Fibroblast of the aortic adventitia (primary cell): ENCODE measurements at regions not wholly inside any gene's neighbourhood (a gene's known extent, or its start where the extent isn't known, plus 50 kb on each side); places are given as distances from the start of the nearest gene placed in this dataset.

Experiments
- DNase-seq: peaks from one replicate; pipeline ENCODE4 v3.0.0-alpha.2; 2010; ENCODE audit warnings: low read depth
- H3K4me3 ChIP-seq: 2 replicates; pipeline ENCODE4 v1.5.1; 2011; ENCODE audit warnings: low read depth, mild to moderate bottlenecking, control low read depth, low read length, moderate library complexity
- TF ChIP-seq, protein P1 (sequence below): IDR thresholded peaks from 2 replicates; pipeline ENCODE4 v1.5.1; 2011; ENCODE audit warnings: mild to moderate bottlenecking, low read length, control low read depth, inconsistent platforms; ENCODE audit not compliant: insufficient read depth

DNA sequence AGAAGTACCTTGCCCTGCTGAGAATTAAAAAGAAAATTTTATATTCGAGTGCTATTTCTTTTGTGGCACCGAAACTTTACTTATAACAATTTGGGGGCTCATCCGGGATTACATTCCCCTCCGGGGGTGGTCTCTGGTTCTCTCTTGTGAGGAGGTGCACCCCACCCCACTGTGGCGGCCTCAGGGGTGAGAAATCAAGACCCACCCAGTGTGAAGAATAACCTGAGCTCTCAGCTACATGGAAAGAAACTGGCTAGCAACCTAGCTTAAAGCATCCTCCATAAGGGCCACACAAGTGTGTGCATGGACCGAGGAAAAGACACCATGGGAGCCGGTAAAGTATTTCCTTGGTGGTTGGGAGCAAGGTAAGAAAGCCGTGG lies 50.9 kb upstream of the ANKRD10 start:
- no peak overlapping the region for H3K4me3 ChIP-seq
- no peak for DNase-seq
- TF ChIP-seq, protein P1, sequence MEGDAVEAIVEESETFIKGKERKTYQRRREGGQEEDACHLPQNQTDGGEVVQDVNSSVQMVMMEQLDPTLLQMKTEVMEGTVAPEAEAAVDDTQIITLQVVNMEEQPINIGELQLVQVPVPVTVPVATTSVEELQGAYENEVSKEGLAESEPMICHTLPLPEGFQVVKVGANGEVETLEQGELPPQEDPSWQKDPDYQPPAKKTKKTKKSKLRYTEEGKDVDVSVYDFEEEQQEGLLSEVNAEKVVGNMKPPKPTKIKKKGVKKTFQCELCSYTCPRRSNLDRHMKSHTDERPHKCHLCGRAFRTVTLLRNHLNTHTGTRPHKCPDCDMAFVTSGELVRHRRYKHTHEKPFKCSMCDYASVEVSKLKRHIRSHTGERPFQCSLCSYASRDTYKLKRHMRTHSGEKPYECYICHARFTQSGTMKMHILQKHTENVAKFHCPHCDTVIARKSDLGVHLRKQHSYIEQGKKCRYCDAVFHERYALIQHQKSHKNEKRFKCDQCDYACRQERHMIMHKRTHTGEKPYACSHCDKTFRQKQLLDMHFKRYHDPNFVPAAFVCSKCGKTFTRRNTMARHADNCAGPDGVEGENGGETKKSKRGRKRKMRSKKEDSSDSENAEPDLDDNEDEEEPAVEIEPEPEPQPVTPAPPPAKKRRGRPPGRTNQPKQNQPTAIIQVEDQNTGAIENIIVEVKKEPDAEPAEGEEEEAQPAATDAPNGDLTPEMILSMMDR = no peak

DNA sequence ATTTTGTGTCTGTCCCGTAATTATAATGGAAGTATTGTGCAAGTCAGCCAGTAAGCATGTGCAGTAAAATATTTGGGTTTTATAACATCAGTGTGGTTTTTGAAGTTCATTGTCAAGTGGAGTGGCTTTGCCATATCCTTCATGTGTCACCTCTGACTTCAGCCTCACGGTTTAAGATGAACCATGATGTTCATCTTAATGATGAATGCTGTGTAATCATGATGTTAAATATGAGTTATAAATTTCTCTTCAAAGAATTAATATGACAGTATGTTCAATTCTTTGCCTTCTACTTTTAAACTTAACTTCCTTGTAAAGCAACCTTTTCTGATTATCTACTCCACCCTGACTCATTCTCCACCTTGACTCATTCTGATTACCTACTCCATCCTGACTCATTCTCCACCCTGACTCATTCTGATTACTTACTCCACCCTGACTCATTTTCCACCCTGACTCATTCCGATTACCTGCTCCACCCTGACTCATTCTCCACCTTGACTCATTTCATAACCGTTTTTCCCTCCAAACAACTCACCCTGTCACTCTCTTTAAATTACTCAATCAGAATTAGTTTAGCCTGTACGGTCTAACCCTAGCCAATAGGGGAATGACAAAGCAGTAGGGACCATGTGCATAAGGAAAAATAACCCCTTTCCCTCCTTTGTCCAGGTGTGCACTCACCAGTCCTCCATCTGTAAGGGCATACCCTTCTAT lies 50.3 kb upstream of the ANKRD10 start:
- TF ChIP-seq, protein P1 = no peak
- H3K4me3 ChIP-seq = no peak overlapping the region
- DNase-seq = peak; percentile 76
